SJCRH30 (cell line): ENCODE measurements at regions not wholly inside any gene's neighbourhood (a gene's known extent, or its start where the extent isn't known, plus 50 kb on each side); places are given as distances from the start of the nearest gene placed in this dataset.

Experiments
- DNase-seq, 2 experiments: peaks; one replicate each; pipeline ENCODE4 v3.0.0-alpha.2; 2015 to 2020
- H3K27ac ChIP-seq: fragments of 250-450 bp; sonication (Bioruptor Pico); 2 replicates; pipeline ENCODE4 v1.5.1; 2020; ENCODE audit warnings: mild to moderate bottlenecking, moderate library complexity
- H3K27me3 ChIP-seq: fragments of 250-450 bp; sonication (Bioruptor Pico); 2 replicates; pipeline ENCODE4 v1.5.1; 2020; ENCODE audit warnings: mild to moderate bottlenecking, moderate library complexity
- H3K36me3 ChIP-seq: fragments of 250-450 bp; sonication (Bioruptor Pico); 2 replicates; pipeline ENCODE4 v1.5.1; 2020; ENCODE audit warnings: mild to moderate bottlenecking, moderate library complexity
- H3K4me1 ChIP-seq: fragments of 250-450 bp; sonication (Bioruptor Pico); 2 replicates; pipeline ENCODE4 v1.5.1; 2020; ENCODE audit warnings: mild to moderate bottlenecking, moderate library complexity
- H3K4me3 ChIP-seq: fragments of 250-450 bp; sonication (Bioruptor Pico); 2 replicates; pipeline ENCODE4 v1.5.1; 2020; ENCODE audit warnings: mild to moderate bottlenecking, moderate library complexity
- H3K9me3 ChIP-seq: fragments of 250-450 bp; sonication (Bioruptor Pico); replicated peaks from 2 replicates; pipeline ENCODE4 v1.5.1; 2020; ENCODE audit warnings: mild to moderate bottlenecking, moderate library complexity

DNA sequence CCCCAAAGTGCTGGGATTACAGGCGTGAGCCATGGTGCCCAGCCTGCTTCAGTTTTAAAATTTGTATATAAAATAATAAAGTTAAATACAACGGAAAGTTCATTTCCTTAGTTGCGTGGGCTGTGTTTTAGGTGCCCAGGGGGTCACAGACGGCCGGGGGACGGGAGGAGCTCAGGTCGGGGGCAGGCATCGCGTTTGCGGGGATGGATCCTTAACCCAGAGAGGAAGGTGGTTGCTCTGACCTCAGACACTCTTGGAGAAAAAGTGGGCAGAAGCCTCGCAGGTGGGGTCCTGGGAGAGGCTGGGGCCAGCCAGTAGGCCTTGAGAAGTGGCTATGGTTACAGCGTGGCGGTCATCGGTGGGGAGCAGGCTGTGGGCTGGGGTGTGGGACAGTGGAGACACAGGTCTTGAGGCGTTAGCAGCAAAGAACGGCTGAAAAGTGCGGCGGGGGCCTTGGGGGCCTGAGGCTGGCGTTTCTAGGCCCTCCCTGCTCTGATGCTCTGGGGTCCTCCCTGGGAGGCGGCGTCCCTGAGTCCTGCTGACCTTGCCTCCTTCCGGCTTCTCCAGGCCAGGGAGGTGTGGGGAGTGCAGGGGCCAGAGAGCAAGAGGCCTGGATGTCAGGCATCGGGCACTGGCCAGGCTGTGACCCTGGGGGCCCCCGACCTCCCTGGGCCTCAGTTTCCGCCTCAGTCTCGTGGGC lies 54.4 kb downstream of the UNCX start:
- no peaks in the 10 kb centered on the region for H3K27me3 ChIP-seq
- H3K9me3 ChIP-seq = no peaks in the 10 kb centered on the region
- no peaks in the 10 kb centered on the region for H3K36me3 ChIP-seq
- no peaks in the 10 kb centered on the region for H3K4me1 ChIP-seq
- H3K4me3 ChIP-seq = no peak overlapping the region
- no peak for DNase-seq
- no peak overlapping the region for H3K27ac ChIP-seq

DNA sequence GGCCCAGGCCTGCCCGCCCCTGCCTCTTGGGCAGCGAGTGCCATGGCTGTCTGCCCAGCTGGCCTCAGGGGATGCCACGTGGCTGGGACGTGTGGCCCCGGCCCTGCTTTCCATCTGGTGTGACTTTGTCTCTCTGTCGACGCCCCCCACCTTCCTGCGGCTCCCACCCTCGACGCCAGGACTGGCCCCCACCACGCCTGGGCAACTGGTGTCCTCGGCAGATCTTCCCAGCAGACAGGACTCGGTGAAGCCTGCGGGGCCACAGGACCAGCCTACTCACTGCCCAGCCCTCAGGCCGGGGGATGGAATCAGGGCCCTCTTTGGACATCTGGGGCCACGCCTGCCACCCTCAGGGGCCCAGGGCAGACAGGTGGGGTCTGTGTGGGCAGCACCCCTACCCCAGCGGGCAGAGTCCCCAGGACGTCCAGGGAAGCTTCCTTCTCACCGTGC lies 55.1 kb downstream of the UNCX start:
- Histone ChIP-seq H3K36me3 (no peaks in the 10 kb centered on the region), H3K9me3 (no peaks in the 10 kb centered on the region), H3K27me3 (no peaks in the 10 kb centered on the region), H3K4me3 (no peak overlapping the region), H3K4me1 (no peaks in the 10 kb centered on the region), H3K27ac (no peak overlapping the region)
- no peak for DNase-seq

DNA sequence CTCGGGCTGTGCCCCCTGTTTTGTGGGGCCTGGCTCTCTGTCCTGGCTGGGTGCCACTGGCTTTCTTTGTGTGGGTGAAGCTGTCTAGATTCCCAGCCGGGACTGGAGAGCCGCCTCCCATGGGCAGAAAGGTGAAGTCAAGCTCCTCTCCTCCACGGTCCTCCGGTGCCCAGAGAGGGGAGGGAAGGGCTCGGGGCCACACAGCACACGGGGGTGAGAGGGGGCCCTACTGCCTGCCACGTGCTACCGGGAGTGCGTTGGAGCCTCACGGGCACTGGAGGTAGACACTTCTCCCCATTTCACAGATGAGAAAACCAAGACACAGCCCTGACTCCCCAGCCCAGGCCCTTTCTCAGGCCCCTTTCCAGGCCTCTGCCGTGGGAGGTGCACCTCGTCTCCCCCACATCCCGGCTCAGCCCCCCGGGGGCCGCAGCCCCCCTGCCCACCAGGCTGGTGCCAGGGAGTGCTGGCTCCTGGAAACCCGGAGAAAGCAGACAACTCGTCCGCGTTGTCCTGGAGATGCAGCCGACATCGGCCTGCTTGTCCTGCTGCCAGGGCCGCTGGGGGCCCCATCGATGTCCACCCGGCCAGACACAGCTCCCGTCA lies 55.8 kb downstream of the UNCX start:
- no peak overlapping the region for H3K4me3 ChIP-seq
- no peaks in the 10 kb centered on the region for H3K27me3 ChIP-seq
- H3K36me3 ChIP-seq = no peaks in the 10 kb centered on the region
- no peaks in the 10 kb centered on the region for H3K9me3 ChIP-seq
- H3K4me1 ChIP-seq = no peaks in the 10 kb centered on the region
- no peak overlapping the region for H3K27ac ChIP-seq
- DNase-seq = no peak

DNA sequence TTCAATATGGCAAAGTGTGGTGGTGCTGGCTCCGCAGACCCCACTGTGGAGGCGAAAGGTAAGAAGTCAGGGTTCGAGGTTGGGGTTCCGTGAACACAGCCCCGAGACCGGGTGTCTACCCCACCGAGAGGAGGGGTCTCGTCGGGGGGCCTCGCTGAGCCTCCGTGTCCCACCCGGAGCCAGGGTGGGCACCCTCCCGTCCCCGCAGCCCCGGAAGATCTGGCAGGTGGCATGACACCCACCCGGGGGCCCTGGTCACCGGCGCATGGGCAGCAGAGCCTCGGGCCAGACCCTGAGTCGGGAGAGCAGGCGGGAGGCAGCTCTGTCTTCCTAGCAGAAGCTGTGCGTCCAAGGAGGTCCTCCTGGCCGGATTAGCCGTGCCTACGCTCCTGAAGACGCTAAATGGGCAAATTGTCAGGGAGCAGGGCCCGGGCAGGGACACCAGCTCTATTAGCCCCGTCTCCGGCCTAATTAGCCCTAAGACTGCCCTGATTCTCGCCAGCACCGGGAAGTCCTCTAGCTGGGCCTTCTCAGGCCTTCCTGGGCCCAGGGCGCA lies 56.4 kb downstream of the UNCX start:
- no peak overlapping the region for H3K27ac ChIP-seq
- DNase-seq = no peak
- no peaks in the 10 kb centered on the region for H3K36me3 ChIP-seq
- no peaks in the 10 kb centered on the region for H3K9me3 ChIP-seq
- H3K4me1 ChIP-seq = no peaks in the 10 kb centered on the region
- no peaks in the 10 kb centered on the region for H3K27me3 ChIP-seq
- no peak overlapping the region for H3K4me3 ChIP-seq

DNA sequence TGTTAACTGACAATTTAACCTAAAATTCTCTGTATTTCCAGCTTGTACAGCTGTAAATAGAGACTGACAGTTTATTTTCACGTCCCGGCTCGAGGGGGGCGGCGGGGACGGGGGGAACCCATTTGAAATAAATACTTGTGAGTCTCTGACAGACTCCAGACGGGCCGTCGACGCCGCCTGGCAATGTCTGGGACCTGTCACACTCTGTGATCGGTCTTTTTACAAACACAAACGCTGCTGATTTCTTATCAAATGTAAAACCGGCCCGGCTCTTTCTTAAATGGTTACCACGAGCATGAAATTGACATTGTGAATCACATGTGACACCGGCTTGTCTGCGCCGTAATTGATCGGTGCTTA lies 57.0 kb downstream of the UNCX start:
- Histone ChIP-seq H3K36me3 (no peaks in the 10 kb centered on the region), H3K9me3 (no peaks in the 10 kb centered on the region), H3K4me3 (no peak overlapping the region), H3K27me3 (no peaks in the 10 kb centered on the region), H3K27ac (peak overlapping the region; percentile 7; the same call in 1 of the 2 replicates), H3K4me1 (no peaks in the 10 kb centered on the region)
- no peak for DNase-seq

DNA sequence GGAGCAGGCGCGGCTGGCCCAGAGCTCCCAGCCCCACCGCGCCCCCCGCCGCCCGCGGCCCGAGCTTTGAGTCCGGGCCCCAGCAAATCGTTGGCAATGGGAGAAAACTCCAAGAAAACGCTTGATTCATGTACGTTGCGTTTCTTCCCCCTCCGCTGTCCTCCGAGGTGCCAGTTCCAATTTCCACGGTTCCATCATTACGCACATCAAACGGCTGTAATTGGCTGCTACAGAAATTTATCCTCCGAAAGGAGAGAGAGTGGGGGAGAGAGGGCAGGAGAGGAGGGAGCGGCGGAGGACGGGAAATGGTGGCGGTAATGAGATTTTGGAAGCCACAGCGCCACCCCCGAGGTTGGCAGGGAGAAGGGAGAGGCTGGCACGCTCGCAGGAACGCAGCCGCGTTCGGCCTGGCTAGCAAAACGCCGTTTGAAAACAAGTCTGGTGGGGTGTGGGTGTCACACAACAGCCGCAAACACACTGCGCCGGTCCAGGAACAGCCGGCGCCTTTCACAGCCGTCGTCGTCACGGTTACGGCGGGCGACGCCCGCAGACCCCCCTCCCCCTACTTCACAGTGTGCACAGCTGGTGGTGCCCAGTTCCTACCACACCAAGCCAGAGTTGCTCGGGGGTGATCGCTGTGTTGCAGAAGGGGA lies 57.5 kb downstream of the UNCX start:
- H3K9me3 ChIP-seq = no peaks in the 10 kb centered on the region
- peak; percentile 28 for DNase-seq
- H3K36me3 ChIP-seq = no peaks in the 10 kb centered on the region
- H3K4me3 ChIP-seq = peak overlapping the region; percentile 31
- H3K27ac ChIP-seq = peak overlapping the region; percentile 7; the same call in 1 of the 2 replicates
- H3K4me1 ChIP-seq = no peaks in the 10 kb centered on the region
- H3K27me3 ChIP-seq = no peaks in the 10 kb centered on the region

DNA sequence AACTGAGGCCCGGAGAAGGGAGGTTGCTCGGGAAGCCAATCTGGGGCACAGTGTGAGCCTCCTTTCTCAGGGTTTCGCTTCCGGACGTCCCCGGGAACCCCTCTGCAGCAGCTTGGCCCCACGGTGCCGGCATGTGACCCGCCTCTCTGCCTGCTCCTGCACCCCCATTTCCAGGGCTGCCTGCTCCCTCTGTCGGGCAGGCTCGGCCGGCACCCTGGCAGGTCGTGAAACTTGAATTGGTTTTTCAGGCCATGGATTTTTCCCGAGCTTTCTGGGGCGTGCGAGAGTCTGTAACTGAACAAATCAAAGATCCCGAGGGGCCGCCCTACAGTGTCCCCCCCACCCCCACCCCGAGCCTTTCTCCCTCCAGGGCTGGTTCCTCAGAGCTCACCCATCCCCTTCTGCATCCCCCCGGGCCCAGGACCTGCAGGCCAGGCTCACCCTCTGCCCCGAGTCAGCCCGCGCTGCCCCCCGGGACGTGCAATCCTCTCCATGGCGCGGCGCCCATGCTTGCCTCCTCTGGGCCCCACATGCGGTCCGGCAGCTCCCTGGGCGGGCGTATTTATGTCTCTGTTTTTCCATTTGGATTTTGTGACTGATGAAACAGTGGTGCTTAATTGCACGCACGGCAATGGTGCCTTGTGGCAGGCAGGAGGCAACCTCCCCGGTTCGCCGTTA lies 58.1 kb downstream of the UNCX start:
- Histone ChIP-seq H3K27me3 (no peaks in the 10 kb centered on the region), H3K4me3 (peak overlapping the region; percentile 31), H3K27ac (no peak overlapping the region), H3K4me1 (no peaks in the 10 kb centered on the region), H3K36me3 (no peaks in the 10 kb centered on the region), H3K9me3 (no peaks in the 10 kb centered on the region)
- no peak for DNase-seq

DNA sequence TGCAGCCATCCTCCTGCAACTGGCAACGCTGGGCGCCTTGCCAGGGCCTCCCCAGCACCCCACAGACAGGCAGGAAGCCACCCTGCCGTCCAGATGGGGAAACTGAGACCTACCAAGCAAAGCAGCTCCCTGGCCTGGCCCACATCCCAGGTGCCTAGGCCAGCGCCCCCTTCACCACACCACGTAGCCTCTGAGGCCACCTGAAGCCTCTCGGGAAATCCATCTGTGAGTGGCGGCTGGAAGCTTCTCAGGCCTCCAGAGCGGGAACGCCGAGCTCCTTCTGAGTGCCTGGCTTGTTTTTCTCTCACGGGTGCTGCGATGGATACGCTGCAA lies 58.7 kb downstream of the UNCX start:
- Histone ChIP-seq H3K27ac (no peak overlapping the region), H3K36me3 (no peaks in the 10 kb centered on the region), H3K9me3 (no peaks in the 10 kb centered on the region), H3K4me3 (no peak overlapping the region), H3K27me3 (no peaks in the 10 kb centered on the region), H3K4me1 (no peaks in the 10 kb centered on the region)
- no peak for DNase-seq

DNA sequence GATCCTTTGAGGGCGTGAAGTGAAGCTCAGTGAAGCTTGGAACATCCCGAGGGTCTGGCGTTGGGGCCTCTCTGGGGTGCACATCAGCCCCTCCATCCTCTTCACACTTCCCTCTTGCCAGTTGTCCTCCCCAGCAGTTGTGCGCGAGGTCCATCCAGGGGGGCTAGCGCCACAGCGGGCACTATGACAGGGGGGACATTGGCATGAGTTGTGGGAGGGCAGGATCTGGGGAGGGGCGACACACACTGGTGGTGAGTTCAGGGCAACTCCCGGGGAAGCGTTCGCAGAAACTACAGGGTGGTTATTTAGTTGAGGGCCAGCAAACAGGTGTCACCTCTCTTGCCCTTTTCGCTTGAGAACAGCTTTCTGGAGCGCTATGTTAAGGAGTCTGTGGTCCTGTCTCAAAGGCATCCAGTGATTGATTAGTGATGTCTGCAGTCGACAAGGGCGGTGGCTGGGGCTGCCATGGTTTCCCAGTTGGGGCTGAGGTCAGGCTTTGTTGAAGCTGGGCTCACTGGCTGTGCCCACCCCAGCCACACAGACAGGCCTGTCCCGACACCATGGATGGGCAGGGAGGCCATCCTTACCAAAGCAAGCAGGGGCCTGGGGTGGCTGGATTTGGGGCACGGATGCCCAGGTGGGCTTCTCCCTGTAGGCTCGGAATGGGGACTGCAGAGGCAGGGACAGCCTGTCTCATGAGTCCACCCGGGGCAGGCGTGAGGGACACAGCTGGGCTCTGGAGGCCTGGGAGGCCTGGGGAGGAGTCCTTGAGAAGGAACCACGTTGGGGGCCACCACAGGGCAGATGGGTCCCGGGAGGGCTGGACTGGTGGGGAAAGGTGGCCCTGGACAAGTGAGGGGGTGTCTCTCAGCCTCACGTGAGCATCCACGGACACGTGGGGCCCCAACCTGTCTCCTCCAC lies 59.4 kb downstream of the UNCX start:
- H3K9me3 ChIP-seq = no peaks in the 10 kb centered on the region
- H3K27ac ChIP-seq = no peak overlapping the region
- no peaks in the 10 kb centered on the region for H3K36me3 ChIP-seq
- DNase-seq = no peak
- H3K4me1 ChIP-seq = no peaks in the 10 kb centered on the region
- H3K4me3 ChIP-seq = no peak overlapping the region
- H3K27me3 ChIP-seq = no peaks in the 10 kb centered on the region

DNA sequence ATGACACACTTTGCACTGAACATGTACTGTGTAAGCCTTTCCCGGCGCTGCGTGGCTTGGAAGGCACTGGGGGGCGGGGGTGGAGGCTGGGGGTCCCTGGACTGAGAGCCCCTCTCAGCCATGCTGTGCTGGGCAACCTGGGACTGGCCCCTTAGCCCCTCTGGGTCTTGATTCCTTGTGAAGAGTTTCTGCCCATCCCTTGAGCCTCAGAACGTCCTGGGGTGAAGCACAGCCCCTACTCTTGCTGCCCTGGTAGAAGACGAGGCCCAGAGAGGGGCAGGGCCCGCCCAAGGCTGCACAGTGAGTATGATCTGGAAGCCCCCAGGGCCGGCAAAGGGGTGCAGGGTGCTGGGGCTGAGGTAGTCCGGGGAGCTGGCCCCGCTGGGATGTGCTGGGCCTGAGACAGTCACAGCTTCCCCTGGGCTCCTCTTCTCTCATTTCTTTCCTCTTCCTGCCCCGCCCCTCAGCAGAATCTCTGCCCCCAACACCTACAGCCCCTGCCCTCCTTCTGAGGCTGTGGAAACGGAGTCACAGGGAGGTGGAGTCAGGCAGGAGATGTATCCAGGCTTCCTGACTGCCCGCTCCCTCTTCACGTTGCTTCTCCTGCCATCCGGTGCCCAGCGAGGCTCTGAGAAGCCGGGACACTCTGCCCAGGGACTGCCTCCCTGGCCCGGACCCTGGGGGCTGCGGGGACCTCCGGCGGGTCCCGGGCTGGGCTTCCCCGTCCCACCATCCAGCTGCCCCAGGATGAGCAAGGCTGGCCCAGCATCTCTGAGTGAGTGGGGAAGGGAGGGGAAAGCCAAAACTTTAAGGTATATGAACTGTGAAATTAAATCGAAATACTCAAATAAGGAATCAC lies 60.5 kb downstream of the UNCX start:
- Histone ChIP-seq H3K4me3 (no peak overlapping the region), H3K9me3 (no peaks in the 10 kb centered on the region), H3K36me3 (no peaks in the 10 kb centered on the region), H3K27ac (no peak overlapping the region), H3K27me3 (no peaks in the 10 kb centered on the region), H3K4me1 (peaks cover 4% of the 10 kb centered on the region; the same call in 1 of the 2 replicates)
- DNase-seq = no peak

DNA sequence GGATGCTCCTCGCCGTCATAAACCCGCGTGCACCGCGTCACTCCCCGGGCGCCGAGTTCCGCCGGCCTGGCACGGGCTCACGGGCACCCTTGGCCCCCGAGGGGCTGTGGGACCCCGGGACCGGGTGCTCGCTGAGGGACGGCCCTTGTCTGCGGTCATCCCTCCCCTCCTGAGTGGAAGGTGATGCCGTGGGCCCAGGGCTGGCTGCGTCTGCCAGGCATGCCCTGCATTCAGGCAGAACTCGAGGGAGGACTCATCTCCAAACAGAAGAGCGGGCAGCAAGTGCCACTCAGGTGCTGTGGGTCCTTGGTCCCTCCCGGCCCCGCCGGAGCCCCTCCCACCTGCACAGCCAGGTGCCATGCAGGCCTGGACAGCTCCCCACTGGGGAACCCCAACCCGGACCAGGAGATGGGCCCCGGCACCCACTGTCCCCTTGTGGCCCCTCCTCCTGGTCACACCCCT lies 61.3 kb downstream of the UNCX start:
- no peak overlapping the region for H3K4me3 ChIP-seq
- H3K27me3 ChIP-seq = no peaks in the 10 kb centered on the region
- no peaks in the 10 kb centered on the region for H3K9me3 ChIP-seq
- peaks cover 10% of the 10 kb centered on the region; the same call in 1 of the 2 replicates for H3K4me1 ChIP-seq
- DNase-seq = no peak
- H3K27ac ChIP-seq = no peak overlapping the region
- no peaks in the 10 kb centered on the region for H3K36me3 ChIP-seq

DNA sequence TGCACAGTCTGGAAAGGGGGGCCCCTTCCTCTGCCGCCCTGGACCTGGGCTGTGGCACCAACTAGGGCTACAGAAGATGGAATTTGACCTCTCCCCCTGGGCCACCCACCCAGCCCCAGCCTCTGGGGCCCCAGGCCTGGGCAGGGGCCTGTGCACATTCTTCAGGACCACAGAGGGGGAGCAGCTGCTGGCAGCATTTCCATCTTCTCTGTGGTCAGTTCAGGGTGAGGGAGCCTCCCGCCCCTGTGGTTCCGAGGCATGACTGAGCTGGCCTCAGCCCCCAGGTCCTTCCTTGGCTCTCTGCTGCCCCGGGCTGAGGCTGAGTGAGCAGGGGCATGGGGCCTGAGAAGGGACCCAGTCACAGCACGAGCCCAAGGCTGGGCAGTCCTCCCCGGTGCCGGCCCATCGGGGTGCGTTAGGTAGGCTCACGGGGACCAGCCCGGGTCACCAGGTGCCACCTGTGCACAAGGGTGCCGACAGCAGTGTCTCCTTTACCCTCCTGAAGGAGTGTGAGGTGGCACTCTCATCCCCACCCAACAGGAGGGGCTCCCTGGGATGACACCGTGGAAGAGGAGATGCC lies 63.2 kb downstream of the UNCX start:
- H3K9me3 ChIP-seq = no peaks in the 10 kb centered on the region
- DNase-seq = no peak
- H3K4me3 ChIP-seq = no peak overlapping the region
- H3K4me1 ChIP-seq = peaks cover 10% of the 10 kb centered on the region; the same call in 1 of the 2 replicates
- H3K27ac ChIP-seq = no peak overlapping the region
- no peaks in the 10 kb centered on the region for H3K27me3 ChIP-seq
- H3K36me3 ChIP-seq = no peaks in the 10 kb centered on the region

DNA sequence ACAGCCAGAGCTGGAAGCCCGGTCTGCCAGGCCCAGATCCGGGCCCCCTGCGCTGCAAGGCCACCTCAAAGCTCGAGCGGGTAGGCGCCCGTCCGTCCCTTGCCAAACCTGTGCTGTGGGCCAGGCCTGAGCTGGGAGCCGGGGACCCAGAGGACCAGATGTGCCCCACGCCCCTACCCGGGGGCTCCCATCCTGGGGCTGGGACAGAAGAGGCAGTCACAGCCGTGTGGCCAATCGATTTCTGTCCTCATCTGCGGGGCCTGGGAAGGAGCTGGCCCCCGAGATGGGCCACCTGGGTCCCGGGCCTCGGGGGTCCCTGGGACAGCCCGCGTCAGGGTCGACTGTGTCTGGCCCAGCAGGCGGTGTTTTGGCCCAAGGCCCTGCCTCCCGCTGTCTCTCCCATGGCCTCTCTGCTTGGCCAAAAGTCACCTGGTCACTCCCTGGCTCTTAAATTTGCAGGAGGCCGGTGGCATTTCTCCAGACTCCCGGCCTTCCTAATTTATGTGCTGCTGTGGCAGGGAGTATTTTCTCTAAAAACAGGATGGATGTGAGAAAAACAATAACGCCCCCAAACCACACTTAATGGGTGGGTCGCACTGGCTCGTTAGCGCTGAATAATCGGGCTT lies 63.8 kb downstream of the UNCX start:
- Histone ChIP-seq H3K4me1 (peaks cover 10% of the 10 kb centered on the region; the same call in 1 of the 2 replicates), H3K27me3 (no peaks in the 10 kb centered on the region), H3K27ac (peak overlapping the region; percentile 49; the same call in 1 of the 2 replicates), H3K9me3 (no peaks in the 10 kb centered on the region), H3K36me3 (no peaks in the 10 kb centered on the region), H3K4me3 (peak overlapping the region; percentile 52)
- no peak for DNase-seq
